GM10248 (cell line): ENCODE measurements at regions not wholly inside any gene's neighbourhood (a gene's known extent, or its start where the extent isn't known, plus 50 kb on each side); places are given as distances from the start of the nearest gene placed in this dataset.

Source experiments
- CTCF ChIA-PET: fragments of 300-600 bp; sonication (Branson Sonifier 250); formaldehyde crosslinking; extraction: SDS; loops from one replicate; lab custom pipeline; 2021; ENCODE audit warnings: antibody characterized with exemption; lab: Yijun Ruan, JAX
- POLR2A ChIA-PET: fragments of 350-650 bp; sonication (Branson Sonifier 250); formaldehyde crosslinking; extraction: SDS; loops from one replicate; lab custom pipeline; 2020; ENCODE audit warnings: antibody characterized with exemption; lab: Yijun Ruan, JAX
- DNase-seq: peaks from one replicate; pipeline ENCODE4 v3.0.0; 2012; ENCODE audit errors: extremely low spot score
- CTCF ChIP-seq: IDR thresholded peaks from 2 replicates; pipeline ENCODE4 v1.5.1; 2012; ENCODE audit warnings: mild to moderate bottlenecking, low read depth; ENCODE audit errors: extremely low read depth, missing control alignments, control extremely low read depth

GRCh38 chr5:51983161-51983560 lies 599.9 kb downstream of the ISL1 start:
- no peak for DNase-seq
- CTCF ChIA-PET, result no interaction called here
- POLR2A ChIA-PET, result no interaction called here
- TF ChIP-seq CTCF, result no peak

DNA sequence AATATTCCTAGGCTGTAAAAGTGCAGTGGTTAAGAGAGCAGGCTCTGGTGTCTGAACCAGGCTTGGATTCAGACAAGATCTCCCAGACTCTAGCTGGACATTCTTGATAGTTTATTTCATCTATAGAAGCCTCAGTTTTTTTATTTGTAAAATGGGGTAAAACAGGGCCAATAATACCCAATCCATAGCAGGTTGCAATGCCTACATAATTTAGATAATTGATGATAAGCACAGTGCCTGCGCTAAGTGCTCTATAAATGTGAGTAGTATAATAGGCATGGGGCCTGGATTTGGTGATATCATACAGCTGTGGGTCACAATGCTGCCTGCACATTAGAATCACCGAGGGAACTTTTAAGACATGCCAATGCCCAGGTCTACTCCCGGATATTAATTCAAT lies 603.5 kb downstream of the ISL1 start:
- DNase-seq, result no peak
- TF ChIP-seq CTCF, result no peak
- CTCF ChIA-PET, result interaction anchor here (1.2 to 1.5 kb wide), 4 partner anchors 9 to 20 kb away, joined by 3 to 5 read pairs (median 3); no protein-coding TSS in a partner anchor
- POLR2A ChIA-PET, result no interaction called here

GRCh38 chr5:51987239-51987638 lies 604.0 kb downstream of the ISL1 start:
- POLR2A ChIA-PET, result no interaction called here
- DNase-seq, result no peak
- CTCF ChIA-PET, result interaction anchor here (1.3 to 1.5 kb wide), 3 partner anchors 9 to 20 kb away, joined by 3 to 5 read pairs (median 3); no protein-coding TSS in a partner anchor
- no peak for TF ChIP-seq CTCF

DNA sequence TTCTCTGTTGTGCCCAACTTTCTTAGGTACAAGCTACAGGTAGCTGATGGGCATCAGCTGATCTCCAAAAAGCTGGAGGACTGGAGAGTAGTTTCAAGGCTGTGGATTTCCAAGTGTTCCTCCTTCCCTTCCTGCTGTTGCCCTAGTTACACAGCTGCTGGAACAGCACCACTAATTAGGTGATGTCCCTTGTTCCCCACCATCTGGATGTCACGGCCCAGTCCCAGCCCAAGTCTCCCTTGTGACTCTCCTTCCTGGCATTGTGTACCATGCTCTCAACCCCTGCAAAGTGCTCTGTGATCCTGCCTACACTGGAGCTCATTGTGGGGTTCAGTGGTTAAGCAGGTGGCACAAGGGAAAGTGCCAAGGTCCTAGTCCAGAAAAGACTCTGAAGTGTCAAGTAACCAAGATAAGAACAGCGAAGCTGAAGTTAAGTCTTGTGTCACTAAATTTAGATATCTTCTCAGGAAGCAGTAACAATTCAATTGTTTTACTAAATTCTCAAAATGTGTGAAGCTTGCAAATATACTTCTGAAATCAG lies 604.5 kb downstream of the ISL1 start:
- POLR2A ChIA-PET, result no interaction called here
- TF ChIP-seq CTCF, result no peak

GRCh38 chr5:51988634-51989033 lies 605.4 kb downstream of the ISL1 start:
- POLR2A ChIA-PET, result no interaction called here
- DNase-seq, result no peak
- CTCF ChIA-PET, result no interaction called here
- TF ChIP-seq CTCF, result no peak

More for the DNA sequence above, 604.5 kb downstream of the ISL1 start:
- no peak for DNase-seq
- CTCF ChIA-PET, result interaction anchor here (1.3 to 1.5 kb wide), 3 partner anchors 8 to 19 kb away, joined by 3 to 5 read pairs (median 3); no protein-coding TSS in a partner anchor

DNA sequence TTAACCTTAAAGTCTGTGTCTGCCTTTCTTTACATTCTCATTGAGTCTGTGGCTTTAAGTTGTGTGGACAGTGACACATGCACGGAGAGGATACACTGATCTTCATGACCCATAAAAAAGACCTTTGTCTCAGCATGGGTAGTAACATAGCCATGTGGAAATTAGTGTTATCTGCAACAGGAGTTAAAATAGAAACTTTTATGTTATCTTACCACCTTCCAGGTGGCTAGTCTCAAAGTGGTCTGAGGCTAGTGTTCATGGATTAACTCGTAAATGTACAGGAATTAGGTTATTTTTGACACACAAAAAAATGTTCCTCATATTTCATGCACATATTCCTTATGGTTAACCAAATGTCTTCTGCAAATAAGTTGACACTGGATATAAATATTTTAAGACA lies 607.0 kb downstream of the ISL1 start:
- ChIA-PET CTCF (no interaction called here), POLR2A (no interaction called here)
- TF ChIP-seq CTCF, result no peak
- DNase-seq, result no peak
